ENCODE measurements at regions not wholly inside any gene's neighbourhood (a gene's known extent, or its start where the extent isn't known, plus 50 kb on each side); places are given as distances from the start of the nearest gene placed in this dataset.

DNA sequence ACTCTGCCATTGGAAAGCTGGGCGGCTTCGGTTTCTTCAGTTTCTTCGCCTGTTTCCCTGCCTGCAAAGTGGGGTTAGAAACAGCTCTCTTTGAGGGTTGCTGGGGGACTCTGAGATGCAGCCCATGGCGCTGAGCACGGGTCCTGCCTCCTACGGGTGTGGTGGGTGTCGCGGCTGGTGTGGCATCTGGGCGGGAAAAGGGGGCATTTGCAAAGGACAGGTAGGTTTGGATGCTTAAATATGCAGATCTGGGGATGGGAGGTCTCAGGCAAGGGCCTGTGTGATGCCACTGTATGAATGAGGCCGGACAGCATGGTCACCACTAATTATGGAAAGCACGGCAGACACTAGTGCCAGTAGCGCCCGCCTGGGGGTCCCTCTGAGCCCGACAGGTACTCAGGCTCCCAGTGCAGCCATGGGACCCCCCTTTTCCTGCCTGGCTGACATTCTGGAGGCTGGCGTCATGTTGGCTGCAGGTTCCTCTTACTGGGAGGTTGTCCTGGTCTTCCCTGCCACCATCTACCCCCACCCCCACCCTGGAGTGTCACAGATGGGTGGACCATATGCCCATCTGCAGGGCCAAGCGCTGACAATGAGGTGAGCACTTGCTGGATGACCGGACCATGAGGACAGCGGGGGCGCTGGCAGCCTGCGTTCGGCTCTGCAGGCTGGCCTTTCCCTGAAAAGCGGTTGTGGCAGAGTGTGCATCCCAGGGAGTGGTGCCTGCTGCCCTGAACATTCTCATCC lies 237.7 kb downstream of the SEC14L1 start (continued):
- TF ChIP-seq MLX (CRISPR knock-in tag; IDR thresholded peaks at IDR 0.05) (no peak), ZNF281 (CRISPR knock-in tag; IDR thresholded peaks at IDR 0.05; ENCODE audit: borderline replicate concordance) (no peak), ZNF225 (CRISPR knock-in tag; IDR thresholded peaks at IDR 0.05) (no peak), RBM22 (optimal IDR thresholded peaks at IDR 0.05; ENCODE audit: low read length) (peak; percentile 4), ZNF563 (CRISPR knock-in tag; IDR thresholded peaks at IDR 0.05) (no peak), MTA1 (CRISPR knock-in tag; IDR thresholded peaks at IDR 0.05; ENCODE audit: borderline replicate concordance) (0 out of 2 replicates have a peak, but pooled peaks have one; percentile 9), NFE2L2 (IDR thresholded peaks at IDR 0.05; ENCODE audit: low read length) (no peak), AGO2 (optimal IDR thresholded peaks at IDR 0.05; ENCODE audit: low read depth, low read length) (peak; percentile 62), KLF6 (CRISPR knock-in tag; IDR thresholded peaks at IDR 0.05) (no peak)

GRCh38 chr17:77379065-77379428 lies 238.3 kb downstream of the SEC14L1 start:
- in situ Hi-C loops (cut with HindIII; ENCODE audit: extremely low pct_ligation_motif_present, low pct_unique_long_range_greater_than_20kb) (loop anchor here (10.0 kb wide), 1 partner anchor 94 kb away; no protein-coding TSS in a partner anchor), intact Hi-C loops (cut with micrococcal nuclease; ENCODE audit: unreplicated experiment) (no loop called here)
- Histone ChIP-seq H3K36me3 (replicated peaks in 1 of 2; ENCODE audit: control insufficient read depth in 1 of 2, insufficient read depth in 2 of 2, low read length in 2 of 2) (peaks cover 7 to 11% of the 10 kb centered on the region in 2 experiments; a peak in 3 of 5 replicates), H3K4me3 (replicated peaks in 1 of 3; ENCODE audit: insufficient read depth in 1 of 3, low read depth in 2 of 3, low read length in 3 of 3) (no peak overlapping the region), H3K9ac (ENCODE audit: insufficient read depth, low read depth, low read length) (no peak overlapping the region), H3K9me3 (ENCODE audit: low read length) (no peaks in the 10 kb centered on the region), H3K4me2 (ENCODE audit: low read depth, low read length) (no peak overlapping the region), H2AFZ (ENCODE audit: low read length) (no peak overlapping the region), H3K27ac (ENCODE audit: extremely low read length, insufficient read depth, low read length) (no peak overlapping the region), H3K27me3 (ENCODE audit: control insufficient read depth in 1 of 2, insufficient read depth in 2 of 2, low read length in 2 of 2) (no peaks in the 10 kb centered on the region), H3K79me2 (ENCODE audit: insufficient read depth, low read length) (peaks cover 96% of the 10 kb centered on the region), H3K4me1 (ENCODE audit: insufficient read depth, low read length) (peaks cover 96% of the 10 kb centered on the region), H4K20me1 (ENCODE audit: insufficient read depth, low read length) (peaks cover 97% of the 10 kb centered on the region)
- POLR2A ChIA-PET, result interaction anchor here (2.8 kb wide), 1 partner anchor 10 kb away, joined by 14 read pairs; no protein-coding TSS in a partner anchor
- CTCF ChIA-PET (ENCODE audit: low intra/inter-chr PET ratio, low total read pairs), result no interaction called here
- FAIRE-seq (no peak), ATAC-seq (no peak), DNase-seq (ENCODE audit: low spot score) (no peak)
- BruUV-seq (replicated peaks), result no TSS peak
- WGBS (ENCODE audit: low lambda C conversion rate), result 95% methylated on average over 6 of the region's 11 CpGs
- TF ChIP-seq HNRNPL (IDR thresholded peaks at IDR 0.05; ENCODE audit: low read depth, low read length) (0 out of 2 replicates have a peak, but pooled peaks have one; percentile 20), HNF4A (CRISPR knock-in tag; IDR thresholded peaks at IDR 0.05) (no peak), AGO2 (optimal IDR thresholded peaks at IDR 0.05; ENCODE audit: low read depth, low read length) (peak; percentile 65), ZNF280B (CRISPR knock-in tag; IDR thresholded peaks at IDR 0.05; ENCODE audit: borderline replicate concordance) (no peak)
- TF ChIP-seq, protein P1, sequence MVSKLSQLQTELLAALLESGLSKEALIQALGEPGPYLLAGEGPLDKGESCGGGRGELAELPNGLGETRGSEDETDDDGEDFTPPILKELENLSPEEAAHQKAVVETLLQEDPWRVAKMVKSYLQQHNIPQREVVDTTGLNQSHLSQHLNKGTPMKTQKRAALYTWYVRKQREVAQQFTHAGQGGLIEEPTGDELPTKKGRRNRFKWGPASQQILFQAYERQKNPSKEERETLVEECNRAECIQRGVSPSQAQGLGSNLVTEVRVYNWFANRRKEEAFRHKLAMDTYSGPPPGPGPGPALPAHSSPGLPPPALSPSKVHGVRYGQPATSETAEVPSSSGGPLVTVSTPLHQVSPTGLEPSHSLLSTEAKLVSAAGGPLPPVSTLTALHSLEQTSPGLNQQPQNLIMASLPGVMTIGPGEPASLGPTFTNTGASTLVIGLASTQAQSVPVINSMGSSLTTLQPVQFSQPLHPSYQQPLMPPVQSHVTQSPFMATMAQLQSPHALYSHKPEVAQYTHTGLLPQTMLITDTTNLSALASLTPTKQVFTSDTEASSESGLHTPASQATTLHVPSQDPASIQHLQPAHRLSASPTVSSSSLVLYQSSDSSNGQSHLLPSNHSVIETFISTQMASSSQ (IDR thresholded peaks at IDR 0.05; ENCODE audit: low read depth), result no peak
- TF ChIP-seq, protein P1 (CRISPR knock-in tag; IDR thresholded peaks at IDR 0.05; ENCODE audit: borderline replicate concordance), result no peak

Data from HepG2 (cell line).